Panc1 (cell line): ENCODE measurements at regions not wholly inside any gene's neighbourhood (a gene's known extent, or its start where the extent isn't known, plus 50 kb on each side); places are given as distances from the start of the nearest gene placed in this dataset.

Experiments
- CTCF ChIP-seq: fragments of 450-650 bp; IDR thresholded peaks from 2 replicates; pipeline ENCODE4 v1.5.1; 2017; ENCODE audit warnings: mild to moderate bottlenecking
- POLR2AphosphoS5 ChIP-seq: IDR thresholded peaks from 2 replicates; pipeline ENCODE4 v1.6.1; 2012; ENCODE audit warnings: mild to moderate bottlenecking, low read depth, low read length, moderate library complexity
- REST ChIP-seq, 2 experiments: IDR thresholded peaks; 2 replicates each; pipeline ENCODE4 v1.6.1; 2011 to 2012; ENCODE audit warnings: low read depth in 2 of 2, control low read depth in 1 of 2, low read length in 1 of 2, mild to moderate bottlenecking in 1 of 2, moderate library complexity in 1 of 2; ENCODE audit not compliant: insufficient read depth in 1 of 2

- TF ChIP-seq CTCF (no peak), POLR2AphosphoS5 (no peak), REST (IDR thresholded peaks at IDR 0.05; ENCODE audit: insufficient read depth in 1 of 2, low read depth in 2 of 2, low read length in 1 of 2) (no peak)
These were observed 285.8 kb upstream of the ZNF462 start for GRCh38 chr9:106577121-106577520.
